Hepatocyte (in vitro differentiated cells): ENCODE measurements at regions not wholly inside any gene's neighbourhood (a gene's known extent, or its start where the extent isn't known, plus 50 kb on each side); places are given as distances from the start of the nearest gene placed in this dataset.

ENCODE experiments used
- DNase-seq: peaks from one replicate; pipeline ENCODE4 v3.0.0-alpha.2; 2016; ENCODE audit warnings: low spot score
- H2AFZ ChIP-seq: fragments of 200-600 bp; sonication (generic); 2 replicates; pipeline ENCODE4 v1.6.0; 2016; ENCODE audit warnings: antibody characterized with exemption, mild to moderate bottlenecking
- H3K27ac ChIP-seq: fragments of 200-600 bp; sonication (generic); 2 replicates; pipeline ENCODE4 v1.5.1; 2016; ENCODE audit warnings: mild to moderate bottlenecking
- H3K27me3 ChIP-seq: fragments of 200-600 bp; sonication (generic); 2 replicates; pipeline ENCODE4 v1.6.1; 2016
- H3K36me3 ChIP-seq: fragments of 200-600 bp; sonication (generic); replicated peaks from 2 replicates; pipeline ENCODE4 v1.5.1; 2016; ENCODE audit warnings: low read depth; ENCODE audit not compliant: insufficient read depth
- H3K4me1 ChIP-seq: fragments of 200-600 bp; sonication (generic); 2 replicates; pipeline ENCODE4 v1.5.1; 2016; ENCODE audit warnings: mild to moderate bottlenecking, moderate library complexity; ENCODE audit not compliant: insufficient read depth
- H3K4me2 ChIP-seq: fragments of 200-600 bp; sonication (generic); 2 replicates; pipeline ENCODE4 v1.6.0; 2016
- H3K4me3 ChIP-seq: fragments of 200-600 bp; sonication (generic); 2 replicates; pipeline ENCODE4 v1.5.1; 2016; ENCODE audit warnings: mild to moderate bottlenecking
- H3K79me2 ChIP-seq: fragments of 200-600 bp; sonication (generic); 2 replicates; pipeline ENCODE4 v1.6.0; 2017; ENCODE audit warnings: mild to moderate bottlenecking
- H3K9me2 ChIP-seq: fragments of 200-600 bp; sonication (generic); replicated peaks from 2 replicates; pipeline ENCODE4 v1.6.0; 2017; ENCODE audit warnings: mild to moderate bottlenecking; ENCODE audit not compliant: insufficient read depth
- H3K9me3 ChIP-seq: fragments of 200-600 bp; sonication (generic); 2 replicates; pipeline ENCODE4 v1.5.1; 2016; ENCODE audit warnings: low read depth, mild to moderate bottlenecking
- H4K20me1 ChIP-seq: fragments of 200-600 bp; sonication (generic); 2 replicates; pipeline ENCODE4 v1.6.0; 2016; ENCODE audit warnings: mild to moderate bottlenecking; ENCODE audit not compliant: insufficient read depth, poor library complexity, severe bottlenecking
- CTCF ChIP-seq: fragments of 200-600 bp; sonication (generic); IDR thresholded peaks from 2 replicates; pipeline ENCODE4 v1.5.1; 2016; ENCODE audit warnings: antibody characterized with exemption, mild to moderate bottlenecking; ENCODE audit not compliant: poor library complexity
- EZH2 ChIP-seq: fragments of 200-600 bp; sonication (generic); IDR thresholded peaks from 2 replicates; pipeline ENCODE4 v1.6.1; 2016; ENCODE audit warnings: antibody characterized with exemption, mild to moderate bottlenecking, borderline replicate concordance
- EZH2phosphoT487 ChIP-seq: fragments of 200-600 bp; sonication (generic); IDR thresholded peaks from one replicate; pipeline ENCODE4 v1.6.1; 2018; ENCODE audit warnings: antibody characterized with exemption, mild to moderate bottlenecking, low read depth, moderate library complexity; ENCODE audit not compliant: unreplicated experiment, severe bottlenecking
- WGBS: methylation state at CpG from one replicate; pipeline ENCODE4 v1.1.6; 2016; ENCODE audit warnings: low lambda C conversion rate; ENCODE audit errors: missing lambda C conversion rate; 5-methylcytosine and 5-hydroxymethylcytosine counted together

GRCh38 chr7:52571026-52571425 lies 464.4 kb upstream of the POM121L12 start:
- Histone ChIP-seq H3K9me3 (no peaks in the 10 kb centered on the region), H3K27ac (no peak overlapping the region), H3K9me2 (no peaks in the 10 kb centered on the region), H2AFZ (no peak overlapping the region), H3K4me1 (no peaks in the 10 kb centered on the region), H3K4me2 (no peak overlapping the region), H3K79me2 (no peaks in the 10 kb centered on the region), H3K27me3 (no peaks in the 10 kb centered on the region), H3K4me3 (no peak overlapping the region), H4K20me1 (no peaks in the 10 kb centered on the region), H3K36me3 (no peaks in the 10 kb centered on the region)
- 82% methylated on average over 3 of the region's 3 CpGs for WGBS
- DNase-seq: no peak
- TF ChIP-seq CTCF (no peak), EZH2 (no peak), EZH2phosphoT487 (no peak)

GRCh38 chr7:52569151-52569550 lies 466.3 kb upstream of the POM121L12 start:
- Histone ChIP-seq H2AFZ (no peak overlapping the region), H3K27ac (no peak overlapping the region), H3K4me3 (no peak overlapping the region), H3K9me3 (no peaks in the 10 kb centered on the region), H3K79me2 (no peaks in the 10 kb centered on the region), H3K4me2 (no peak overlapping the region), H3K27me3 (no peaks in the 10 kb centered on the region), H3K36me3 (no peaks in the 10 kb centered on the region), H4K20me1 (no peaks in the 10 kb centered on the region), H3K9me2 (no peaks in the 10 kb centered on the region), H3K4me1 (no peaks in the 10 kb centered on the region)
- TF ChIP-seq EZH2phosphoT487 (no peak), CTCF (no peak), EZH2 (no peak)
- no peak for DNase-seq
- WGBS: 90% methylated on average over 3 of the region's 3 CpGs

- Histone ChIP-seq H3K4me2 (no peak overlapping the region), H3K27ac (no peak overlapping the region), H4K20me1 (no peaks in the 10 kb centered on the region), H3K4me1 (no peaks in the 10 kb centered on the region), H3K79me2 (no peaks in the 10 kb centered on the region), H3K36me3 (no peaks in the 10 kb centered on the region), H3K9me2 (no peaks in the 10 kb centered on the region), H2AFZ (no peak overlapping the region), H3K27me3 (no peaks in the 10 kb centered on the region), H3K9me3 (no peaks in the 10 kb centered on the region), H3K4me3 (no peak overlapping the region)
- WGBS: 57% methylated on average over 5 of the region's 5 CpGs
- DNase-seq: no peak
- no peak for TF ChIP-seq EZH2phosphoT487
These were observed 469.5 kb upstream of the POM121L12 start for GRCh38 chr7:52565974-52566373.

GRCh38 chr7:52555805-52556204 lies 479.6 kb upstream of the POM121L12 start:
- no peak overlapping the region for H3K27ac ChIP-seq
- H3K9me3 ChIP-seq: no peaks in the 10 kb centered on the region
- TF ChIP-seq EZH2phosphoT487: no peak
- TF ChIP-seq CTCF: no peak
- TF ChIP-seq EZH2: no peak
- no peaks in the 10 kb centered on the region for H3K27me3 ChIP-seq
- no peak overlapping the region for H3K4me3 ChIP-seq
- no peaks in the 10 kb centered on the region for H3K79me2 ChIP-seq
- no peak for DNase-seq
- no peak overlapping the region for H3K4me2 ChIP-seq
- no peak overlapping the region for H2AFZ ChIP-seq
- no peaks in the 10 kb centered on the region for H4K20me1 ChIP-seq
- no peaks in the 10 kb centered on the region for H3K9me2 ChIP-seq
- no peaks in the 10 kb centered on the region for H3K36me3 ChIP-seq
- WGBS: 89% methylated on average over 4 of the region's 4 CpGs
- H3K4me1 ChIP-seq: no peaks in the 10 kb centered on the region
